Breast epithelium (tissue), 3 donors: ENCODE measurements at regions not wholly inside any gene's neighbourhood (a gene's known extent, or its start where the extent isn't known, plus 50 kb on each side); places are given as distances from the start of the nearest gene placed in this dataset.

ENCODE experiments used
- CTCF ChIP-seq, 3 donors: fragments of 450-650 bp; IDR thresholded peaks; one replicate each; pipeline ENCODE4 v1.5.1; 2016 to 2017; ENCODE audit warnings: antibody characterized with exemption in 3 of 3, mild to moderate bottlenecking in 3 of 3, moderate library complexity in 3 of 3
- POLR2A ChIP-seq: fragments of 450-650 bp; IDR thresholded peaks from one replicate; pipeline ENCODE4 v1.6.1; 2016; ENCODE audit warnings: antibody characterized with exemption, mild to moderate bottlenecking, moderate library complexity
- POLR2AphosphoS5 ChIP-seq, 3 donors: sonication (generic); formaldehyde crosslinking; IDR thresholded peaks; one replicate each; pipeline ENCODE4 v1.6.1; 2017; ENCODE audit warnings: antibody characterized with exemption in 3 of 3

GRCh38 chr10:3622845-3623621 lies 162.0 kb downstream of the KLF6 start:
- TF ChIP-seq CTCF (IDR thresholded peaks at IDR 0.05) (no peak), POLR2A (no peak), POLR2AphosphoS5 (IDR thresholded peaks at IDR 0.05) (no peak)
